SU-DHL-6 (cell line): ENCODE measurements at regions not wholly inside any gene's neighbourhood (a gene's known extent, or its start where the extent isn't known, plus 50 kb on each side); places are given as distances from the start of the nearest gene placed in this dataset.

Source experiments
- H2AFZ ChIP-seq: fragments of 200-600 bp; sonication (generic); 2 replicates; pipeline ENCODE4 v1.6.1; 2014; ENCODE audit warnings: low read depth, mild to moderate bottlenecking, moderate library complexity, mixed read lengths, antibody characterized with exemption, low read length; ENCODE audit not compliant: severe bottlenecking
- H3F3A ChIP-seq: fragments of 200-600 bp; shearing (Covaris generic); 2 replicates; pipeline ENCODE4 v1.6.0; 2016; ENCODE audit warnings: antibody characterized with exemption, mild to moderate bottlenecking; ENCODE audit not compliant: insufficient read depth
- H3K27ac ChIP-seq: fragments of 200-600 bp; sonication (generic); 2 replicates; pipeline ENCODE4 v1.5.1; 2016; ENCODE audit warnings: low read depth, mild to moderate bottlenecking, low read length, moderate library complexity, mixed read lengths
- H3K27me3 ChIP-seq: fragments of 200-600 bp; sonication (generic), shearing (Covaris generic); 2 replicates; pipeline ENCODE4 v1.6.0; 2014; ENCODE audit warnings: mild to moderate bottlenecking, low read length
- H3K36me3 ChIP-seq: fragments of 200-600 bp; sonication (generic); 2 replicates; pipeline ENCODE4 v1.6.1; 2014; ENCODE audit warnings: mild to moderate bottlenecking, low read length, mixed read lengths
- H3K4me2 ChIP-seq: fragments of 300-600, 200-600 bp; shearing (Covaris generic), sonication (generic); 2 replicates; pipeline ENCODE4 v1.6.0; 2014; ENCODE audit warnings: low read length, low read depth, mild to moderate bottlenecking; ENCODE audit not compliant: poor library complexity, severe bottlenecking
- H3K4me3 ChIP-seq: fragments of 200-600 bp; sonication (generic); 2 replicates; pipeline ENCODE4 v1.5.1; 2014; ENCODE audit warnings: antibody characterized with exemption, low read length, mild to moderate bottlenecking, mixed read lengths; ENCODE audit not compliant: insufficient read depth, poor library complexity, severe bottlenecking
- H3K79me2 ChIP-seq: fragments of 200-600 bp; sonication (generic); 2 replicates; pipeline ENCODE4 v1.6.1; 2014; ENCODE audit warnings: mild to moderate bottlenecking, low read length, moderate library complexity; ENCODE audit not compliant: insufficient read depth
- H3K9ac ChIP-seq: fragments of 200-600 bp; sonication (generic); 2 replicates; pipeline ENCODE4 v1.7.0; 2014; ENCODE audit warnings: mild to moderate bottlenecking, low read length
- H3K9me2 ChIP-seq: fragments of 200-600 bp; sonication (generic); replicated peaks from 2 replicates; pipeline ENCODE4 v1.6.1; 2014; ENCODE audit warnings: low read length; ENCODE audit not compliant: insufficient read depth
- H3K9me3 ChIP-seq: fragments of 200-600 bp; sonication (generic); 2 replicates; pipeline ENCODE4 v1.6.1; 2014; ENCODE audit warnings: low read length, mixed read lengths; ENCODE audit not compliant: insufficient read depth
- H4K20me1 ChIP-seq: fragments of 200-600 bp; sonication (generic); 2 replicates; pipeline ENCODE4 v1.6.1; 2014; ENCODE audit warnings: low read depth, mild to moderate bottlenecking, antibody characterized with exemption, low read length, moderate library complexity, mixed read lengths
- EZH2phosphoT487 ChIP-seq: fragments of 200-600 bp; sonication (generic), shearing (Covaris generic); conservative IDR thresholded peaks from 2 replicates; pipeline ENCODE4 v1.6.1; 2018; ENCODE audit warnings: mild to moderate bottlenecking, antibody characterized with exemption, low read length, moderate library complexity, mixed read lengths
- TF ChIP-seq, protein P1 (sequence below): fragments of 200-600 bp; sonication (generic); IDR thresholded peaks from one replicate; pipeline ENCODE4 v1.5.1; 2017; ENCODE audit warnings: antibody characterized with exemption, mild to moderate bottlenecking, low read length, moderate library complexity; ENCODE audit not compliant: insufficient read depth, poor library complexity, severe bottlenecking

DNA sequence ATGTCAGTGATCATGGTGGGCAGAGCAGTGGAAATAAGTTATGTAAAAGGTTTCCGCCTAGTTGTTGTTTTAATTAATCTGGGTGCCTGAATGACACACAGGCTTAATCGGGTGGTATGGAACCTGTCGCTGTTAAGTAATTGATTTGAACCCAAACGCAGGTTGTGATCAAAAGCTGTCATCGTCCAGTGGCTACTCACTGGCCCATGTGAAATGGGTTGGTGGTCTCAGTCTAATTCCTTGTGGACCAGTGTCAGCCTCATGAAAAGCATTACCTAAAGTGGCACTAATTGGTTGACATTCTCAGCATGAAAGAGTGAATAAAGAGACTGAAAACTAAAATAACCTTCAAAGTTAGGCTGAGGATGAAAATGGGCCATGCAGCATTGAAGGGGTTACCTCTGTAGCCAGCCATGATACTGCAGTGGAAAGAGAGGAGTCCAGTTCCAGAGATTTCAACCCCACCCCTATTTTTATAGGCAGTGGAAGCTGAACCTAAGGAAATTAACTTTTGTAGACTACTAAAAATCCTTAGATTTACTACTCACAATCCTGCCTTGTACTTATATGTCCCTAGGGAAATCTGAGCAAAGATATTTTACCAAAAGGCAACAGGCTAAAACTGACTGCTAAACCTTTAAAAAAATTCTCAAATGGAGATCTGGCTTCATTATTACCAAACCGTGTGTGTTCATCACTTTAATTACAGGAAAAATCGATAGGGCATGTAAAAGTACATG, 251.7 kb upstream of the TENM3 start:
- H3K79me2 ChIP-seq, result no peaks in the 10 kb centered on the region
- H3K36me3 ChIP-seq, result no peaks in the 10 kb centered on the region
- no peak overlapping the region for H3K4me2 ChIP-seq
- H3K9me3 ChIP-seq, result no peaks in the 10 kb centered on the region
- no peak overlapping the region for H3K9ac ChIP-seq
- TF ChIP-seq, protein P1, sequence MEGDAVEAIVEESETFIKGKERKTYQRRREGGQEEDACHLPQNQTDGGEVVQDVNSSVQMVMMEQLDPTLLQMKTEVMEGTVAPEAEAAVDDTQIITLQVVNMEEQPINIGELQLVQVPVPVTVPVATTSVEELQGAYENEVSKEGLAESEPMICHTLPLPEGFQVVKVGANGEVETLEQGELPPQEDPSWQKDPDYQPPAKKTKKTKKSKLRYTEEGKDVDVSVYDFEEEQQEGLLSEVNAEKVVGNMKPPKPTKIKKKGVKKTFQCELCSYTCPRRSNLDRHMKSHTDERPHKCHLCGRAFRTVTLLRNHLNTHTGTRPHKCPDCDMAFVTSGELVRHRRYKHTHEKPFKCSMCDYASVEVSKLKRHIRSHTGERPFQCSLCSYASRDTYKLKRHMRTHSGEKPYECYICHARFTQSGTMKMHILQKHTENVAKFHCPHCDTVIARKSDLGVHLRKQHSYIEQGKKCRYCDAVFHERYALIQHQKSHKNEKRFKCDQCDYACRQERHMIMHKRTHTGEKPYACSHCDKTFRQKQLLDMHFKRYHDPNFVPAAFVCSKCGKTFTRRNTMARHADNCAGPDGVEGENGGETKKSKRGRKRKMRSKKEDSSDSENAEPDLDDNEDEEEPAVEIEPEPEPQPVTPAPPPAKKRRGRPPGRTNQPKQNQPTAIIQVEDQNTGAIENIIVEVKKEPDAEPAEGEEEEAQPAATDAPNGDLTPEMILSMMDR, result no peak
- no peak for TF ChIP-seq EZH2phosphoT487
- no peaks in the 10 kb centered on the region for H3K27me3 ChIP-seq
- no peak overlapping the region for H3K27ac ChIP-seq
- H3K9me2 ChIP-seq, result no peaks in the 10 kb centered on the region
- H3K4me3 ChIP-seq, result no peak overlapping the region
- no peaks in the 10 kb centered on the region for H4K20me1 ChIP-seq
- no peaks in the 10 kb centered on the region for H3F3A ChIP-seq
- no peak overlapping the region for H2AFZ ChIP-seq

DNA sequence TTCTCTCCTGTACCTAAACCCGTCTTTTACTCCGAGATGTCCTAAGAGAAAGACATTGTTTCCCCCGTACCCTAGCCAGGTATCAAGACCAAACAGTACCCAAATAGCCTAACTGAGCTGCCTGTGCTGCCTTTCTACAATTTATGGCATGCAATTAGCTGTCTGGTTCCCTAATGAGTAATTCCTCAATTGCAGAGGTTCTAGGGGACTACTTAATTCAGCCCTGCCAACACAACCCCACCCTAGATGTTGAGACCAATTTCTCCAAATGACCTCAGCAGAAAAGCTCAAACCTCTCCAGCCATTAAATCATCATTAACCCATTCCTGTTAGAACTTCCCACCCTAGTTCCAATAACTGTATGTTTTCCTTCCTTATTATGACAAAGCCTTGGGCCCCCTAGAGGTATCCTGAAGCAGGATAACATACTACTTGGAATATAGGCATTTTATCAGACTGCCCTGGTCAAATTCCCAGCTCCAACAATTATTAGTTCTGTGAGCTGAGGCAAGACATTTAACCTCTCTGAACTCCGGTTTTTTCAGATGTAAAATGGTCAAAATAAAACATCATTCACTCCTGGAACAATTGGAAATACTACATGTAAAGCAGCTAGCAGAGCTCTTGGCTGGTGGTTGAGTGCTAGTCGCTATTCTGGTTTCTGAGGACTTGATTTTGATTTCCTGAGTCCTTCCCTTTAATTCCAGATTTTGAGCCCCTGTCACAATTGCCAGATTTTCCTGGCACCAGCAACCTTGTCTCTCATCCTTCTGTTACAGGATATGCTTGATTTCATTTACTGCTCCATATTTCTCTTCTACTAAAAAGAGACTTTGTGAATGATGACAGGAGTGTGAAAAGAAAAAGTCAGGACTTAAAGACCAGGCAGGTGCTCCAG, 244.6 kb upstream of the TENM3 start:
- no peak overlapping the region for H3K9ac ChIP-seq
- H2AFZ ChIP-seq, result no peak overlapping the region
- no peaks in the 10 kb centered on the region for H3K27me3 ChIP-seq
- H3K4me2 ChIP-seq, result no peak overlapping the region
- no peak overlapping the region for H3K4me3 ChIP-seq
- TF ChIP-seq, protein P1, result no peak
- TF ChIP-seq EZH2phosphoT487, result no peak
- no peaks in the 10 kb centered on the region for H3F3A ChIP-seq
- H3K79me2 ChIP-seq, result no peaks in the 10 kb centered on the region
- no peaks in the 10 kb centered on the region for H3K36me3 ChIP-seq
- no peak overlapping the region for H3K27ac ChIP-seq
- H3K9me3 ChIP-seq, result no peaks in the 10 kb centered on the region
- H3K9me2 ChIP-seq, result no peaks in the 10 kb centered on the region
- no peaks in the 10 kb centered on the region for H4K20me1 ChIP-seq

DNA sequence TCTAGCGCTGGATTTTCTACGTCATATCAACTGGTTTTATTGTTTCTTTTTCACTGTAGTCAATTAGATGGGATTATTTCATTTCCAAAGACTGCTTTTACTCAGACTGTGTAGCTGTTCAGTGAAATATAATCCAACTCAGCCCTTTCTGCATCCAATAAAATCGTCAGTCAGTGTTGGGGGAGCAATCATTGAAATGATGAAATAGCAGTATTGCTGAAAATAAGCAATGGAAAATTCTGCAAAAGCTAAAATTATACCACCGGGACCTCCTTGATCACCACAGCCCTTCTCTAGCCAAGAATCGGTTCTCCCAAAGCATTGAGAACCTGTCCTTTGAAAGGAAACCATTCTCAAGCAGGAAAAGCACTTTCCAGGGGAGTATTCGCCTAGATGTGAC, 243.1 kb upstream of the TENM3 start:
- Histone ChIP-seq H3K9me2 (no peaks in the 10 kb centered on the region), H2AFZ (no peak overlapping the region), H3K9ac (no peak overlapping the region), H3K9me3 (no peaks in the 10 kb centered on the region), H3K27me3 (no peaks in the 10 kb centered on the region), H3K4me2 (no peak overlapping the region), H3K36me3 (no peaks in the 10 kb centered on the region), H3K27ac (no peak overlapping the region), H3F3A (no peaks in the 10 kb centered on the region), H3K79me2 (no peaks in the 10 kb centered on the region), H4K20me1 (no peaks in the 10 kb centered on the region), H3K4me3 (no peak overlapping the region)
- no peak for TF ChIP-seq EZH2phosphoT487
- TF ChIP-seq, protein P1, result no peak
